ENCODE measurements at regions not wholly inside any gene's neighbourhood (a gene's known extent, or its start where the extent isn't known, plus 50 kb on each side); places are given as distances from the start of the nearest gene placed in this dataset.

- TF ChIP-seq SP1 (IDR thresholded peaks at IDR 0.05) = no peak
- no peak for TF ChIP-seq FOXA1 (IDR thresholded peaks at IDR 0.05)
- no peak for TF ChIP-seq ZNF384 (IDR thresholded peaks at IDR 0.05)
- TF ChIP-seq, protein P1, sequence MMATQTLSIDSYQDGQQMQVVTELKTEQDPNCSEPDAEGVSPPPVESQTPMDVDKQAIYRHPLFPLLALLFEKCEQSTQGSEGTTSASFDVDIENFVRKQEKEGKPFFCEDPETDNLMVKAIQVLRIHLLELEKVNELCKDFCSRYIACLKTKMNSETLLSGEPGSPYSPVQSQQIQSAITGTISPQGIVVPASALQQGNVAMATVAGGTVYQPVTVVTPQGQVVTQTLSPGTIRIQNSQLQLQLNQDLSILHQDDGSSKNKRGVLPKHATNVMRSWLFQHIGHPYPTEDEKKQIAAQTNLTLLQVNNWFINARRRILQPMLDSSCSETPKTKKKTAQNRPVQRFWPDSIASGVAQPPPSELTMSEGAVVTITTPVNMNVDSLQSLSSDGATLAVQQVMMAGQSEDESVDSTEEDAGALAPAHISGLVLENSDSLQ (IDR thresholded peaks at IDR 0.05) = no peak
- no peak for TF ChIP-seq LEF1 (IDR thresholded peaks at IDR 0.05; ENCODE audit: borderline replicate concordance)
- no peak for TF ChIP-seq TARDBP (IDR thresholded peaks at IDR 0.05)
Observed at GRCh38 chr11:28703371-28703770, 595.2 kb downstream of the METTL15 start.
